Ishikawa (cell line): ENCODE measurements at regions not wholly inside any gene's neighbourhood (a gene's known extent, or its start where the extent isn't known, plus 50 kb on each side); places are given as distances from the start of the nearest gene placed in this dataset.

ENCODE experiments used
- CEBPB ChIP-seq: IDR thresholded peaks from 2 replicates; pipeline ENCODE4 v1.6.1; 2012
- CREB1 ChIP-seq: IDR thresholded peaks from 2 replicates; pipeline ENCODE4 v1.6.1; 2012; ENCODE audit warnings: low read depth
- EGR1 ChIP-seq: IDR thresholded peaks from 2 replicates; pipeline ENCODE4 v1.6.1; 2012
- EP300 ChIP-seq: IDR thresholded peaks from 2 replicates; pipeline ENCODE4 v1.6.1; 2012; ENCODE audit warnings: borderline replicate concordance
- FOXM1 ChIP-seq: IDR thresholded peaks from 2 replicates; pipeline ENCODE4 v1.6.1; 2012; ENCODE audit warnings: low read depth, borderline replicate concordance
- MAX ChIP-seq: IDR thresholded peaks from 2 replicates; pipeline ENCODE4 v1.6.1; 2012
- RAD21 ChIP-seq: IDR thresholded peaks from 2 replicates; pipeline ENCODE4 v1.6.1; 2012; ENCODE audit warnings: low read depth
- TAF1 ChIP-seq: IDR thresholded peaks from 2 replicates; pipeline ENCODE4 v1.6.1; 2012; ENCODE audit warnings: low read depth, mild to moderate bottlenecking

- no peak for TF ChIP-seq EP300
- no peak for TF ChIP-seq MAX
- no peak for TF ChIP-seq CEBPB
- TF ChIP-seq TAF1: no peak
- no peak for TF ChIP-seq EGR1
- no peak for TF ChIP-seq FOXM1
- no peak for TF ChIP-seq RAD21
- TF ChIP-seq CREB1: no peak
Measured at GRCh38 chr1:218959784-218960183, 213.9 kb upstream of the LYPLAL1 start.
